ENCODE measurements at regions not wholly inside any gene's neighbourhood (a gene's known extent, or its start where the extent isn't known, plus 50 kb on each side); places are given as distances from the start of the nearest gene placed in this dataset.

- TF ChIP-seq HDAC6 (IDR thresholded peaks at IDR 0.05; ENCODE audit: low read depth, low read length) (no peak), ZNF766 (CRISPR knock-in tag; conservative IDR thresholded peaks at IDR 0.05) (no peak), POLR2AphosphoS5 (IDR thresholded peaks at IDR 0.05; ENCODE audit: control insufficient read depth, insufficient read depth, low read depth, low read length) (no peak), FOXA3 (CRISPR knock-in tag; conservative IDR thresholded peaks at IDR 0.05 in 1 of 2, IDR thresholded peaks at IDR 0.05 in 1 of 2) (no peak), PTRF (tag; IDR thresholded peaks at IDR 0.05) (no peak), TEAD2 (tag; IDR thresholded peaks at IDR 0.05) (no peak)
- TF ChIP-seq, protein P1, sequence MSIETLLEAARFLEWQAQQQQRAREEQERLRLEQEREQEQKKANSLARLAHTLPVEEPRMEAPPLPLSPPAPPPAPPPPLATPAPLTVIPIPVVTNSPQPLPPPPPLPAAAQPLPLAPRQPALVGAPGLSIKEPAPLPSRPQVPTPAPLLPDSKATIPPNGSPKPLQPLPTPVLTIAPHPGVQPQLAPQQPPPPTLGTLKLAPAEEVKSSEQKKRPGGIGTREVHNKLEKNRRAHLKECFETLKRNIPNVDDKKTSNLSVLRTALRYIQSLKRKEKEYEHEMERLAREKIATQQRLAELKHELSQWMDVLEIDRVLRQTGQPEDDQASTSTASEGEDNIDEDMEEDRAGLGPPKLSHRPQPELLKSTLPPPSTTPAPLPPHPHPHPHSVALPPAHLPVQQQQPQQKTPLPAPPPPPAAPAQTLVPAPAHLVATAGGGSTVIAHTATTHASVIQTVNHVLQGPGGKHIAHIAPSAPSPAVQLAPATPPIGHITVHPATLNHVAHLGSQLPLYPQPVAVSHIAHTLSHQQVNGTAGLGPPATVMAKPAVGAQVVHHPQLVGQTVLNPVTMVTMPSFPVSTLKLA (conservative IDR thresholded peaks at IDR 0.05): no peak
- TF ChIP-seq, protein P2, sequence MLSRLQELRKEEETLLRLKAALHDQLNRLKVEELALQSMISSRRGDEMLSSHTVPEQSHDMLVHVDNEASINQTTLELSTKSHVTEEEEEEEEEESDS (CRISPR knock-in tag; IDR thresholded peaks at IDR 0.05): no peak
Observed at GRCh38 chr10:128578766-128579165, 452.5 kb upstream of the MKI67 start.

All from K562 (cell line).